ENCODE measurements at regions not wholly inside any gene's neighbourhood (a gene's known extent, or its start where the extent isn't known, plus 50 kb on each side); places are given as distances from the start of the nearest gene placed in this dataset.

- TF ChIP-seq GATA2 (IDR thresholded peaks at IDR 0.05; ENCODE audit: low read depth, low read length): no peak
- no peak for TF ChIP-seq GATA3 (IDR thresholded peaks at IDR 0.05; ENCODE audit: low read depth, low read length)
Measured at GRCh38 chr7:91759205-91759863, 121.2 kb downstream of the MTERF1 start.
